HTR-8/SVneo (cell line): ENCODE measurements at regions not wholly inside any gene's neighbourhood (a gene's known extent, or its start where the extent isn't known, plus 50 kb on each side); places are given as distances from the start of the nearest gene placed in this dataset.

Experiments
- DNase-seq: peaks from one replicate; pipeline ENCODE4 v3.0.0; 2011; ENCODE audit warnings: low spot score, mixed read lengths; ENCODE audit not compliant: insufficient read length
- FAIRE-seq: peaks from 2 replicates; lab custom pipeline; 2011; peaks lifted over from hg19 to GRCh38; lab: Jason Lieb, UNC

DNA sequence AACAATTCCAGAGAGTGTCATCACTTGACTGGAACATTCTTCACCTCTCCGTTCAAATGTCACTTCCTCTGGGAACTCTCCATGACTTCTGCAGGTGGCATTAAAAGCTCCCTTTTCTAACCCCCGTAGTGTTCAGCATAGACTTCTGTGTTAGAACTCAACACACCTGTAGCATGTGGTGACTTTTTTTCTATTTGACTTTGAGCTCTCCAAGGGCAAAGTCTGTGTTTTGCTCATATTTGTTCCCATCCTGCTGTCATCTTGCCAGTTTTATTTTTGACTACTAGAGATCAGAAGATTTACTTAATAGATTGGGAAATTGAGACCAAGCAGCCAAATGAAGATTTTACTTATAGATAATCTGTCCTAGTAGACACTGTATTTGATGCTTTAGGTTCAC lies 367.1 kb downstream of the INSC start:
- FAIRE-seq (no peak), DNase-seq (no peak)

DNA sequence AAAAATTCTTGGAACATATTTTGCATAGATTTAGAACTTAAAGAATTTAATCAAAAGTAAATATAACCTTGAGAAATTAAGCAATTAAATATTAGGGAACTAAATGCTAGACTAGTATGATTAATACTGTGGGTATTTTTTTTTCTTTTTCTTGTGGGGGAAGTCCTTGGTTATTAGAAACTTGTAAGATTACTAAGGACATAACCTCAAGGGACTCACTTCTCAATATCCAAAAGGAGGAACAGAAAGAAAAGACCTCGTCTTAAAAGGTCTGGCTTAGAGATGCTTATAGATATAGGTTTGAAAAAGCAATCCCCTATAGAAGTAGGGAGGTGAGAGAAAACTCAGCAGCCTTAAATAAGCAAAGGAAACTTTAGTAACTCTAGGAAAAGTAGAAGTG lies 368.5 kb downstream of the INSC start:
- no peak for DNase-seq
- no peak for FAIRE-seq

DNA sequence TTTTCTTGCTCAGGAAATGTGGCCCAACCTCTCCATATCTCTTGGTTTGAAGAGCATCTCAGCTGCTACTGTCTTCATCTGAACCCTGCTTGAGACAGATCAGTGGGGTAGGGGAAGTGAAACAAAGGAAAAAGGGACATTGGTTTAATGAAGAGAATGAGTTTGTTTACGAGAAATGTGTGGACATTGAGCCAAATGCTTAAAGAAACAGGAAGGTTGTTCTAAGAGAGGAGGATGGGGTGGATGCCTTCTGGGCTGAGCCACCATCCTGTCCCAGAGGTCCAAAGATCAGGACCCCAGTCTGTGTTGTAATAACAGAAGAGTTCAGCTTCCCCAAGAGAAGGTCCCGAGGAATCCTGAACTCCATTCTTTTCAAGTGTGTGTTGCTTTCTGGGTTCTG lies 369.7 kb downstream of the INSC start:
- FAIRE-seq = no peak
- DNase-seq = no peak

DNA sequence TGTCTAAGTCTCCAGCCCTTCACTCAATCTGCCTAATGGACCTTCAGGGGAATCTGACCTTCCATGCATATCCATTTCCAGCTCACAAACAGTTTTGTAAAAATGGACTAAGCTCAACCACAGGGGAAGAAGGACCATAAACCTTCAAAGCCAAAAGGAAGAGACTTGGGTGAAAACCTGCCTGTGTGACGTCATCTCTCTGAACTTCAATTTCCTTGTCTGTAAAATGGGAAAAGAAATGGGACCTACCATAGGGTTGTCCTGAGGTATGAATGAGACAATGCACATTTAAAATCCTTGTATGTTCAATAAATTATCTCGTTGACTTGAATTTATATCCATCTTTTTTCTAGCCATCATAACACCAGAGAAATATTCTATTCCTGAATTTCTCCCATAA lies 370.7 kb downstream of the INSC start:
- no peak for FAIRE-seq
- no peak for DNase-seq

DNA sequence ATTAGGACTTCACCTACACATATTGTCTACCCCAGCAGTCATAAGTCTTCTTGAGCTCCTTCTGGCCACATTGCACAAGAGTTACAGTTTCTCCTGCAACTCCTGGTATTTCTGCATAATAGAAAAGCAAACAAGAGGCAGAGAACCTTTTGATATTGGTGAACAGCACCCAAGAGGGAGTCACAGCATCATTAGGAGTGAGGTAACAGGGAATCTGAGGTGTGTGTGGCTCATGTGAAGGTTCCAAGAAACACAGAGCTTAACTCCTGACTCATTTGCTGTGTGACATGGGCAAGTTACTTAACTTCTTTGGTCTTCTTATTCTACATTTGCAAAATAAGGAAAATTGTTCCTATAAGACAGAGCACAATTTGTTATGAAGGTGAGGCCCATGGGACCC lies 374.6 kb downstream of the INSC start:
- DNase-seq = no peak
- no peak for FAIRE-seq

DNA sequence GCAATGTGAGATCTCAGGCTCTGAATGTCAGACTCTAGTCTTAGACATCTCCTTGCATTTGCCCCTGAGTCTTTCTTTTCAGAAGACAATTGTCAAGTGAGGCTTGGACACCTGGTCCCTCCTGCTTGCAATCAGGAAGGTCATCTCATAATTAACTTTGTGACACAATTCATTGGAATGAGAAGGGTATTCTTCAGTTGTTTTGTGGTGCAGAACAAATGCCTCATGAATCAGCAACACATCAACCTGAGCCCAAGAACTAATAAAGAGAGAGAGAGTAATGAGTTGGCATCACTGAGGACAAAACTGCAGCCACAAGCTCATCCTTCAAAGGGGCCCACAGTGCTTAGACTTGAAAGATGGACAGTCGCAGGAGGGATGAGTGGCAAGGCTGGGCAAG lies 375.8 kb downstream of the INSC start:
- DNase-seq (no peak), FAIRE-seq (no peak)

DNA sequence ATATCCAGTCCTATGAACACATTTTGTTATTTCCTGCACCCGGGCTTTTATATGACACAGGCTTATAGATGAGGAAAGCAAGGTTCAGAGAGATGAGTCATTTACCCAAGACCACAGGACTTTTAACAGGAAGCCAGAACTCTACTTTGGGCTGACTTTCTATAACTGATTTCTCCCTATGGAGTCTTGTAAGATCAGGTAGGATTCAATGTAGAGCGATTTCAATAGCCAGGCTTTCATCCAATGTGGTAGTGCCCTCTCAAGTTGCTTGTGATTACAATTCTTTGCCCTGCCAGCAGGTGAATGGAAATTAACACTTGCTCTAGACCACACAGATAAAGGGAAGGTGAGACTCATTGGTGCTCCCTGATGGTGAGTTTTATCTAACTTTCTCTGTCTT lies 378.3 kb downstream of the INSC start:
- DNase-seq (no peak), FAIRE-seq (no peak)

DNA sequence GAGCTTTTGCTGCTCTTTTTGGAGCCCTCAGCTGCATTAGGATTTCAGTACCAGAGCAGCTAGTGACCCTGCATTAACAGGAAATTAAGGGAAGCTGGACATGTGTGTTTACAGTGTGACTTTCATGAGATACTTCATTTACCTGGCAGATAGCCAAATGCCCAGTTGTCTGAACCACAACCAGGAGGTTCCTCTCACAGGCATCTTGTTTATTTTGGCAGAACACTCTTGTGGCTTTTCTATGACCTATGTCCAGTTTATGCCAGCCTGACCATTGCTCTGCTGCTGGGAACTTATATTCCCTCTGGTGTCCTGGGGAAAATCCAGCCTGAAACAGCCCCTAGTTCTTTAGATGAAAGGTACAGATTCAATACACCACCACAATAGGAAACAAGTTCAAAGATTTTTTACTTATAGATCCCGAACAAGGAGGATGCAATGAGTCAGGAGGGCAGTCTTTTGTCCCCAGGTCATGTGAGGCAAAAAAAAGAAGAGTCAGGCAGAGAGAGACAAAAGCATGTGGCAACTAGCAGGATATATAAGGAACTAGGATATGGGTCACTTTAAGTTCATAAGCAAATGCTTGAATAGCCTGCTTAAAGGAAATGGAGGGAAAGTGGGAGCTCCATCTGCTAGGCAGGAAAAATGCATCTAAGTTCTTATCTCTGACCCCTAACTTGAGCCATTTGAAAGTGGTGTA lies 379.3 kb downstream of the INSC start:
- no peak for DNase-seq
- FAIRE-seq = no peak

DNA sequence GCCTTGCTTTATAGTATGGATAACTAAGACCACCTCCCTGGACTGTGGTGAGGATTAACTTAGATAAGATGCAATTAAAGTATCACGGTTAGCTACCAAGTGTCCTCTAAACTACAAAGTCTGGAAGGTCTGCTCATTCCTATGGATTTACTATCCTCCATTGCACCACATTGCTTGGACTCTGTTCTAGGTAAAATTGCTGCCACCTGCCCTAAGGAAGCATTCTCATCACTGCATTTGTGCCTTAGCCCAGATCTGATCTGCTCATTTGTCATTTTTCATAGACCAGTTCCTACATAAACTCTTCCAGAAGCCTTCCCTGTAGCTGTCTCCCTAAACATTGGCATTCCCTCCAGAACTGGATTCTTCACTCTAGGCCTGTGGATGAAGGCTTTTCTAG lies 380.0 kb downstream of the INSC start:
- DNase-seq (no peak), FAIRE-seq (no peak)

DNA sequence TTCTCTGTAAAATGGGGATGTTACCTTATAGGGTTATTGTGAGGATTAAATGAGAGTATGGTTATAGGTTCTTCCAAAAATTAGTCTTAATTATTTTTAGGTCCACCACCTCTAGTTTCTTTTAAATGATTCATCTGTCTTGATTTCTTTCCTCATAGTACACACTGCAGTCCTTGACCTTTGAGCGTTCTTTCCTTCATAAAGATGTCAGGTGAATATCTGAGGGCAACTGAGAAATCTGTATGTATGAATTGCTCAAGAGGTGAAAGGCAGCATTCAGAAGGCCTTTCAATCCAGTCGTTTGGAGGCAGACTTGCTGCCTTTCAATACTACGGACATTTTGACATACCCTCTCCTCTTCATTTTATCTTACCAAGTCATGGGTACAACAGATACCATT lies 380.7 kb downstream of the INSC start:
- FAIRE-seq = no peak
- no peak for DNase-seq

DNA sequence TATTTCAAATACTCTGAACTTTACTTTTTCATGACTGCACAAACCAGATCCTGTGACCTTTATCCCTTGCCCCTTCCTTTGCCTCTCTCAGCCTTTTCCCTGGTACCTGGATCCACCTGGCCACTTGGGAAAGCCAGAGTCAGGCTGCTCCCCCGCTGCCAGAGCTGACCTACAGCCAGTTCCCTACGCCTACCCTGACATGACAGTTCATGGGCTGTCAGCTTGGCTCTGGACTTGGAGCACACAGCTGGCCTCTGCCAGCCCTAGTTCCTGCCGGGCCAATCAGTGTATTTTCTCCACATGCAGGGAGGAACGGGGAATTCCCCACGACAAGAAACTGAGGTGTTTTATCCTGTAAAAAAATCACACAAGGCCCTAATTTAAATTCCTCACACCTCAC lies 382.6 kb downstream of the INSC start:
- FAIRE-seq (no peak), DNase-seq (no peak)

DNA sequence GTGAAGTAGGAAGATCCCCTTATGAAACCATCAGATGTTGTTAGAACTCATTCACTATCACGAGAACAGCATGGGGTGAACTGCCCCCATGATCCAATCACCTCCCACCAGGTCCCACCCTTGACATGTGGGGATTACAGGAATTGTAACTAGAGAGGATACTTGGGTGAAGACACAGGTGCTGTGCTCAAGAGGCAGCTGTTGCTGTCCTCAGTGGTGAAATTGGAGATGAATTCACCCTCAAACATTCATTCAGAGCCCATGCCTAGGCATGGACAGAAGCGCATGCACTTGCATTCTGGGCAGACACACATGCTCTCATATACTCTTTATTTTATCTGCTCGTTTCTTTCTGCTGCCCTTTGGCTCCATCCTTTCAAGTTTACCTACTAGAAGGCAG lies 385.0 kb downstream of the INSC start:
- DNase-seq (no peak), FAIRE-seq (no peak)

DNA sequence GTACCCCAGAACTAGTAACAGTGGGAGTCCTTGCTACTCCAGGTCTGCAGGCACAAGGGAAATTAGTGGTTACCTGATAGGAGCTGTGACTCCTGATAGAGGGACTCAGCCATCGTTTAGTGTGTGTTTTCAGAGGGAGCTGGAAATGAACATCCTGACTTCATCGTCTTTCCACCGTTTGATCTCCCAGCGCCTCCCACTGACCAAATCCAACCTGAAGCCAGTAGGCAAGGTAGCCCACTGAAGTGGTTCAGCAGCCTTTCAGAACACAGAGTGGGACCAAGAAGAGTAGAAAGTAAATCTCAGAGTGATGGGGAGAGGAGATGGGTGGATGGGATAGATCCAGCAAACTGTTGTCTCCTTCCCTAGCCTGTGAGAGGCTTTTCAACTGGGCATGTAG lies 385.9 kb downstream of the INSC start:
- FAIRE-seq = no peak
- DNase-seq = no peak

DNA sequence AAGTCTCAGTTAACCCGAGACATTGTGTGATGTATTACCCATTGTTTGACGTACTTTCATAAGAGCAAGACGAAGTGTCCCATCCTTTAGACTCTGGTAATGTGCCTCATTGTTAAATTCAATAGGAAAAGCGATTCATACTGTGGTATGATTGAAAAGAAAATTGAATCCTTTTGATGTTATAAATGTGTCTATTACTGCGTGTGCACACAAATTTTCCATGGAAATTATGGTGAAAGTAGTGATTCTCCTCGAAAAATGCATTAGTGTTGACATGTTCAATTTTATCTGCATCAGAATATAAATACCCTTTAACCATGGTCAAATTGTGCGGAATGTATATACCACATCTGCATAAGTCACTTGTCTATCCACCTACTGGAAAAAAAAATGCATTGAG lies 386.8 kb downstream of the INSC start:
- FAIRE-seq = no peak
- no peak for DNase-seq

DNA sequence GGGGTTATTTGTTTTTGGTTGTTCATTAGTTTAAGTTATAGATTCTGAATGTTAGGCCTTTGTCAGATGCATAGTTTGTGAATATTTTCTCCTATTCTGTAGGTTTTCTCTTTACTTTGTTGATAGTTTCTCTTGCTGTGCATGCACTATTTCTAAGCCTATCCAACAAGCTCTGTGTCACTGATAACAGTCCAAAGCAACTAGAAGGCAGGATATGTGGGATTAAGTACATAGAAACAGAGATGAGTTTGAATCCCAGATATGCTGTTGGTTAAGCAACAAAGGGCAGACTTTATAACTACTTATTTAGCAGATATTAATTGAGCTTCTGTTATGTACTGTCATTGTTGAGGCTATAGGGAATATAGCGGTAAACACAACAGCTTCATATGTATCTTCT lies 390.4 kb downstream of the INSC start:
- DNase-seq = no peak
- FAIRE-seq = no peak

DNA sequence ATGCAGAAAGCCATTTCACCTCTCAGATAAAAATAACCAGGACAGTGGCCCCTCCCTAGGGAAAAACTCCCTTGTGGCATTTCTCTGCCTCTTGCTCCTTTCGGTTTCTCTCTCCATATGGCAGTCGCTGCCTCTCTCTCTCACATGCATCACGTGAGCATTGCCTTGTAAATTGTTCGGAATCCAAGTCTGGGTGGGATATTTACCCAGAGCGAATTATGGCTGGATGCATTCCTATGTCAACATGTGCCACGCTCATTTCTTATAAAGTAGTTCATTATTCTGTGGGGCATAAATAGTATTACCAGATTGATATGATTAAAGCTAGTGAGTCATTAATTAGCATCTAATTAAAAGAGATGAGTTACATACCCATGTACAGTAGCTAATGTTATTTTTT lies 392.9 kb downstream of the INSC start:
- DNase-seq (no peak), FAIRE-seq (no peak)

DNA sequence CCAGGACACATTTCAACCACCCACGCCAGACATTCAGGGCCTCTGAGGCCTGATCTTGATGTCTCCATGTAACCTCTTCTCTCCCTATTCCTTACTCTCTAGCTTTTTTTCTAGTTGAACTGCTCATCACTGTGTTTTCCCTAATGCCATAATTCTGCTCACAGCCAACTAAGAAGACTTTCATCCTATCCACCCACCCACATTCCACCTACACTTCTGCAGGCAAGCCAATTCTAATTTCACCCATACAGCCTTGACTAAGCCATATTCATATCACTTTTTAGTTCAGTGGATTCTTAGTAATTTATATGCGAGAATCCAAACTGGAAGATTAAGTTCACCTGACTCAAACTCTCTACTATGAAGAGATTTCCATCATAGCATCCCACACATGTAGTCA lies 394.4 kb downstream of the INSC start:
- DNase-seq (no peak), FAIRE-seq (no peak)

DNA sequence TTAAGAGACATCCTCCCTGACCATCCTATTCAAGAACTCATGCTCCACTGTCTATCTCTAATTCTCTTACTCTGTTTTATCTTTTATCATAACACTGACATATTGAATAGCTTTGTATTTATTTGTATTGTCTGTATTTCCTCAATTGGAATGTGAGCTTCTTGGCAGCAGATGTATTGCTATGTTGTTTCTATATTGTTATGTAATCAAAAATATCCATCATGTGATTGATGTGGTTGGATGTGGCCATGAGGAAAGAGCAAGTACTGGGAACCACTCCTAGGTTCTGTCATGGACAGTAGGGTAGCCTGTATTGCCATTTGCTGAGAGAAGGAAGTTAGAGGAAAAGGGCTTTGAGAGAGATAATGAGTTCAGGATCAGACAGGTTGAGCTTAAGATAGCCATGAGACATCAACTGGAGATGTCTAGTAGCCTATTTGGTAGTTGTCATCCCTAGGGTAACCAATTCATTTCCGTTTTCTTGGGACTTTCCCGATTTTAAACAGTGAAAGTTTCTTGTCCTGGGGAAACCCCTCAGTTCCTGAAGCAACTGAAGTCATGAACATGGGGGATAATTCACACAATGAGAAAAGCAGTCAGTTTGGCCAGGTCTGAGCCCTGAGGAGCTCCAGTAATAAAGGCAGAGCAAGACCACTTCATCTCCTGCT lies 404.5 kb downstream of the INSC start:
- no peak for FAIRE-seq

DNA sequence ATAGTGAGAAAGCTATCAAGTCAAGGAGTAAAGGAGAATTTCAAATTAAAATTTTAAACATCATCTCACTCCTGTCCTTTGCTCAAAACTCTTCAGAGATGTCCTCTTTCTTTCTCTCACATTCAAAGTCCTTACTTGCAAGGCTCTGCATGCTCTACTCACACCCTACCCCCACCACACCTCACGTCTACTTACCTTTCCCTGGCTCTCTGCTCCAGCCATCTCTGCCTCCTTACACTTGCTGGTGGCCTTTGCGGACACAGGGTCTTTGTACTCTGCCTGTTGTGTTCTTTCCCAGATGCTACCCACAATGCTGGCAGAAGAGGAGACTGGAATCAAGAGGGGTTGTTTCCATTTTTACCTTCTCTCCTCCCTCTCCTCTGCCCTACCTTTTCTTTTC lies 405.2 kb downstream of the INSC start:
- no peak for FAIRE-seq
- DNase-seq = no peak

More for the DNA sequence above, 404.5 kb downstream of the INSC start:
- no peak for DNase-seq

DNA sequence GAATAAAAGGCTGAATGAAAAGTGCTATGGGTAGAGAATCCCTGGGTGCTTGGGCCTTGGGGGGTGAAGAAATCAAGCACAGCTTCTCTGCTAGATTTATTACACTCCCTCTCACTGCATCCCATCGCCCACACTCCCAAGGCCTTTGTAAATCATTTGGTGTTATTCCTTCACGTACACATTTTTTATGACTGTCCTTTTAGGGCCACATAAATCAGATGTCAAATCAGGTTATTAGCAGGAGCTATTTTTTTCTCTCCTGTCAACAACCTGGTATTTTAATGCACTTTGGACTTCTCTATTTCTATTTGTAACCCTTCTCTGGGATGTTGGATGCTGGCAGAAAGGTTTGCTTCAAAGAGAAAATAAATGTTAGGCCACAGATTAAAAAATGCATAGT lies 408.8 kb downstream of the INSC start:
- no peak for DNase-seq
- FAIRE-seq = no peak

DNA sequence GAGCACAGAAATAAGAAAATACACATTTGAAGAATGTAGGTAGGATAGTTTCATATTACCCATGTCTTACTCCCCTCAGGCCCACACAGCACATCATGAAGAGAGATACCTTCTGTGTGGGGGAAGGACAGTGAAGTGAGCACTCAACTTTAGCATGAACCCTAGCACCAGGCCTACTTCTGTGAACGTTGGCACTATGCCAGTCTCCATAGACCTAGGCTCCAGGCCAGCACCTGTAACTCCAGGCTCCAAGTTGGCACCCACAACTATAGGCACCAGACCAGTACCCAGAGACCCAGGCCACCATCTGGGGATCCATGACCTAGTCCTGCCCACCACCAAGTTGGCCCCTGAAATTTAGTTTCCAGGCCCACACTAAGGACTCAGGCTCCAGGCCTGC lies 410.9 kb downstream of the INSC start:
- FAIRE-seq (no peak), DNase-seq (no peak)

DNA sequence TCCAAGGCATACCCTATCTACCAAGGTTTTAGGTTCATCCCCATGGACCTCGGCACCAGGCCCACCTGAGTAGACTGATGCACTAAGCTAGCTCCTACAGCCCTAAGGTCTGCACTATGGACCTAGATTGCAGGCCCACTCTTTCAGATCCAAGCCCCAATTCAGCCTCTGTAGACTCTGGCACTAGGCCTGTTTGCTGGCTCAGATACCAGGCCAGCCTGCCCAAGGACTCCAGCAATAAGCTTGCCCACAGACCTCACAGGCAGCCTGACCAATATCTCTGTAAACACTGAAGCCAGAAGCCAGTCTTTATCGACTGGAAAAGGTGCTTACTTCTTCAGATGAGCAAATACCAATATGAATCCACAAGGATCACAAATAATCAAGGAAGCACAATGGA lies 411.3 kb downstream of the INSC start:
- no peak for FAIRE-seq

More for the DNA sequence above, 411.3 kb downstream of the INSC start:
- DNase-seq = no peak
